ENCODE measurements at regions not wholly inside any gene's neighbourhood (a gene's known extent, or its start where the extent isn't known, plus 50 kb on each side); places are given as distances from the start of the nearest gene placed in this dataset.

GRCh38 chr1:55981010-55981650, 598.2 kb downstream of the PLPP3 start:
- no peak for ATAC-seq
- intact Hi-C loops (cut with DNase I): loop anchor here (10.0 kb wide), 1 partner anchor 74 kb away; no protein-coding TSS in a partner anchor
- DNase-seq (ENCODE audit: missing footprints): no peak

GRCh38 chr1:55980582-55980981, 598.8 kb downstream of the PLPP3 start:
- ATAC-seq: no peak
- intact Hi-C loops (cut with DNase I): loop anchor here (10.0 kb wide), 1 partner anchor 74 kb away; no protein-coding TSS in a partner anchor

GRCh38 chr1:55974714-55975441, 604.5 kb downstream of the PLPP3 start:
- intact Hi-C loops (cut with DNase I): no loop called here
- ATAC-seq: peak; percentile 64

More at GRCh38 chr1:55980582-55980981, 598.8 kb downstream of the PLPP3 start:
- DNase-seq (ENCODE audit: missing footprints): no peak

GRCh38 chr1:55970526-55971110, 608.7 kb downstream of the PLPP3 start:
- intact Hi-C loops (cut with DNase I): no loop called here
- no peak for ATAC-seq

More at GRCh38 chr1:55974714-55975441, 604.5 kb downstream of the PLPP3 start:
- no peak for DNase-seq (ENCODE audit: missing footprints)

GRCh38 chr1:55969322-55969721, 610.0 kb downstream of the PLPP3 start:
- DNase-seq (ENCODE audit: missing footprints): no peak
- ATAC-seq: no peak
- intact Hi-C loops (cut with DNase I): no loop called here

More at GRCh38 chr1:55970526-55971110, 608.7 kb downstream of the PLPP3 start:
- DNase-seq (ENCODE audit: missing footprints): no peak

- no peak for ATAC-seq
- intact Hi-C loops (cut with DNase I): no loop called here
- DNase-seq (ENCODE audit: missing footprints): no peak
Measured at GRCh38 chr1:55968661-55969060, 610.7 kb downstream of the PLPP3 start.

GRCh38 chr1:55965981-55966461, 613.3 kb downstream of the PLPP3 start:
- no peak for DNase-seq (ENCODE audit: missing footprints)
- no peak for ATAC-seq
- intact Hi-C loops (cut with DNase I): no loop called here

GRCh38 chr1:55962472-55962871, 616.9 kb downstream of the PLPP3 start:
- intact Hi-C loops (cut with DNase I): no loop called here

GRCh38 chr1:55959136-55959548, 620.2 kb downstream of the PLPP3 start:
- DNase-seq (ENCODE audit: missing footprints): no peak
- ATAC-seq: peak; percentile 95

More at GRCh38 chr1:55962472-55962871, 616.9 kb downstream of the PLPP3 start:
- no peak for ATAC-seq
- DNase-seq (ENCODE audit: missing footprints): no peak

GRCh38 chr1:55958498-55958897, 620.9 kb downstream of the PLPP3 start:
- no peak for DNase-seq (ENCODE audit: missing footprints)
- ATAC-seq: no peak
- intact Hi-C loops (cut with DNase I): loop anchor here (5.0 kb wide), 1 partner anchor 119 kb away; no protein-coding TSS in a partner anchor

More at GRCh38 chr1:55959136-55959548, 620.2 kb downstream of the PLPP3 start:
- intact Hi-C loops (cut with DNase I): loop anchor here (5.0 kb wide), 1 partner anchor 118 kb away; no protein-coding TSS in a partner anchor

GRCh38 chr1:55957276-55957675, 622.1 kb downstream of the PLPP3 start:
- ATAC-seq (peak; percentile 57), DNase-seq (ENCODE audit: missing footprints) (no peak)
- intact Hi-C loops (cut with DNase I): loop anchor here (5.0 kb wide), 1 partner anchor 120 kb away; no protein-coding TSS in a partner anchor

- DNase-seq (ENCODE audit: missing footprints): no peak
- ATAC-seq: no peak
- intact Hi-C loops (cut with DNase I): loop anchor here (5.0 kb wide), 1 partner anchor 122 kb away; no protein-coding TSS in a partner anchor
Measured at GRCh38 chr1:55955016-55955621, 624.2 kb downstream of the PLPP3 start.

- intact Hi-C loops (cut with DNase I): no loop called here
- ATAC-seq (no peak), DNase-seq (ENCODE audit: missing footprints) (no peak)
Measured at GRCh38 chr1:55951291-55951690, 628.1 kb downstream of the PLPP3 start.

- intact Hi-C loops (cut with DNase I): no loop called here
Measured at GRCh38 chr1:55947446-55947845, 631.9 kb downstream of the PLPP3 start.

GRCh38 chr1:55943721-55944435, 635.5 kb downstream of the PLPP3 start:
- ATAC-seq: no peak
- DNase-seq (ENCODE audit: missing footprints): no peak
- intact Hi-C loops (cut with DNase I): no loop called here

More at GRCh38 chr1:55947446-55947845, 631.9 kb downstream of the PLPP3 start:
- no peak for DNase-seq (ENCODE audit: missing footprints)
- ATAC-seq: no peak

GRCh38 chr1:55943012-55943411, 636.4 kb downstream of the PLPP3 start:
- no peak for ATAC-seq
- DNase-seq (ENCODE audit: missing footprints): peak; percentile 37
- intact Hi-C loops (cut with DNase I): no loop called here

- intact Hi-C loops (cut with DNase I): loop anchor here (10.0 kb wide), 1 partner anchor 415 kb away; no protein-coding TSS in a partner anchor
- ATAC-seq (no peak), DNase-seq (ENCODE audit: missing footprints) (no peak)
Measured at GRCh38 chr1:55939866-55940265, 639.5 kb downstream of the PLPP3 start.

GRCh38 chr1:55938861-55939260, 640.5 kb downstream of the PLPP3 start:
- intact Hi-C loops (cut with DNase I): loop anchor here (10.0 kb wide), 1 partner anchor 416 kb away; no protein-coding TSS in a partner anchor
- DNase-seq (ENCODE audit: missing footprints) (peak; percentile 37), ATAC-seq (no peak)

All from Right ventricle myocardium inferior (tissue), 1 donor.